ENCODE measurements at regions not wholly inside any gene's neighbourhood (a gene's known extent, or its start where the extent isn't known, plus 50 kb on each side); places are given as distances from the start of the nearest gene placed in this dataset.

- TF ChIP-seq POLR2A (IDR thresholded peaks at IDR 0.05) (no peak), CTCF (IDR thresholded peaks at IDR 0.05) (no peak)
- Histone ChIP-seq H3K27ac (no peak overlapping the region), H3K27me3 (no peaks in the 10 kb centered on the region), H3K36me3 (no peaks in the 10 kb centered on the region), H3K4me3 (no peak overlapping the region), H3K9me3 (peaks cover 0 to 4% (median 0%) of the 10 kb centered on the region in 4 donors), H3K4me1 (no peaks in the 10 kb centered on the region)
- no peak for DNase-seq
Measured at GRCh38 chr7:155147172-155147571, 77.0 kb downstream of the HTR5A start.

- Histone ChIP-seq H3K27ac (no peak overlapping the region), H3K4me3 (no peak overlapping the region), H3K9me3 (peaks cover 0 to 4% (median 0%) of the 10 kb centered on the region in 4 donors), H3K27me3 (no peaks in the 10 kb centered on the region), H3K4me1 (no peaks in the 10 kb centered on the region), H3K36me3 (no peaks in the 10 kb centered on the region)
- TF ChIP-seq CTCF (IDR thresholded peaks at IDR 0.05) (no peak), POLR2A (IDR thresholded peaks at IDR 0.05) (no peak)
- DNase-seq: no peak
Measured at GRCh38 chr7:155147624-155148023, 77.5 kb downstream of the HTR5A start.

GRCh38 chr7:155153676-155154075 is 83.6 kb downstream of the HTR5A start:
- Histone ChIP-seq H3K4me1 (no peaks in the 10 kb centered on the region), H3K27ac (no peak overlapping the region), H3K27me3 (no peaks in the 10 kb centered on the region), H3K9me3 (peaks cover 0 to 4% (median 0%) of the 10 kb centered on the region in 4 donors), H3K36me3 (no peaks in the 10 kb centered on the region), H3K4me3 (no peak overlapping the region)
- TF ChIP-seq CTCF (IDR thresholded peaks at IDR 0.05) (no peak), POLR2A (IDR thresholded peaks at IDR 0.05) (no peak)
- DNase-seq: no peak

- H3K27me3 ChIP-seq: no peaks in the 10 kb centered on the region
- no peaks in the 10 kb centered on the region for H3K4me1 ChIP-seq
- no peak for DNase-seq
- TF ChIP-seq CTCF (IDR thresholded peaks at IDR 0.05) (no peak), POLR2A (IDR thresholded peaks at IDR 0.05) (no peak)
- H3K9me3 ChIP-seq: peaks cover 0 to 4% (median 0%) of the 10 kb centered on the region in 4 donors
- no peak overlapping the region for H3K4me3 ChIP-seq
- no peak overlapping the region for H3K27ac ChIP-seq
- H3K36me3 ChIP-seq: no peaks in the 10 kb centered on the region
Measured at GRCh38 chr7:155154586-155154985, 84.5 kb downstream of the HTR5A start.

- TF ChIP-seq CTCF (IDR thresholded peaks at IDR 0.05): no peak
- TF ChIP-seq POLR2A (IDR thresholded peaks at IDR 0.05): no peak
- H3K27me3 ChIP-seq: no peaks in the 10 kb centered on the region
- DNase-seq: no peak
- no peak overlapping the region for H3K4me3 ChIP-seq
- no peak overlapping the region for H3K27ac ChIP-seq
- no peaks in the 10 kb centered on the region for H3K4me1 ChIP-seq
- H3K9me3 ChIP-seq: no peaks in the 10 kb centered on the region
- H3K36me3 ChIP-seq: no peaks in the 10 kb centered on the region
Measured at GRCh38 chr7:155161690-155162089, 91.6 kb downstream of the HTR5A start.

GRCh38 chr7:155162422-155162821 is 92.3 kb downstream of the HTR5A start:
- Histone ChIP-seq H3K9me3 (no peaks in the 10 kb centered on the region), H3K36me3 (no peaks in the 10 kb centered on the region), H3K27me3 (no peaks in the 10 kb centered on the region), H3K27ac (no peak overlapping the region), H3K4me3 (no peak overlapping the region), H3K4me1 (no peaks in the 10 kb centered on the region)
- TF ChIP-seq POLR2A (IDR thresholded peaks at IDR 0.05) (no peak), CTCF (IDR thresholded peaks at IDR 0.05) (no peak)
- no peak for DNase-seq

Measured in Peyer's patch (tissue), 4 donors.